ENCODE measurements at regions not wholly inside any gene's neighbourhood (a gene's known extent, or its start where the extent isn't known, plus 50 kb on each side); places are given as distances from the start of the nearest gene placed in this dataset.

GRCh38 chr3:24830230-24831152, 335.8 kb upstream of the THRB start:
- TF ChIP-seq CTCF (IDR thresholded peaks at IDR 0.05), result no peak
- no peak for TF ChIP-seq POLR2A (IDR thresholded peaks at IDR 0.05)

Data from right lobe of liver (tissue), 4 donors.